ENCODE measurements at regions not wholly inside any gene's neighbourhood (a gene's known extent, or its start where the extent isn't known, plus 50 kb on each side); places are given as distances from the start of the nearest gene placed in this dataset.

GRCh38 chr12:11584221-11584855 is 65.1 kb upstream of the ETV6 start:
- Histone ChIP-seq H3K36me3 (no peaks in the 10 kb centered on the region), H3K9me3 (no peaks in the 10 kb centered on the region), H3K27me3 (no peaks in the 10 kb centered on the region), H3K4me3 (no peak overlapping the region), H3K4me1 (peaks cover 0 to 25% (median 0%) of the 10 kb centered on the region in 12 donors), H3K27ac (peak overlapping the region in 1 of 12 donors; percentile 33)
- DNase-seq (no peak), ATAC-seq (peak in 1 of 4 donors; percentile 32)
- intact Hi-C loops (cut with DNase I) = loop anchor here in 7 of 10 donors (5.0 to 10.0 kb wide), 6 partner anchors 60 to 750 kb away; partner anchors contain the start of gene ETV6 (in 1 of the 7)
- TF ChIP-seq, protein P1, sequence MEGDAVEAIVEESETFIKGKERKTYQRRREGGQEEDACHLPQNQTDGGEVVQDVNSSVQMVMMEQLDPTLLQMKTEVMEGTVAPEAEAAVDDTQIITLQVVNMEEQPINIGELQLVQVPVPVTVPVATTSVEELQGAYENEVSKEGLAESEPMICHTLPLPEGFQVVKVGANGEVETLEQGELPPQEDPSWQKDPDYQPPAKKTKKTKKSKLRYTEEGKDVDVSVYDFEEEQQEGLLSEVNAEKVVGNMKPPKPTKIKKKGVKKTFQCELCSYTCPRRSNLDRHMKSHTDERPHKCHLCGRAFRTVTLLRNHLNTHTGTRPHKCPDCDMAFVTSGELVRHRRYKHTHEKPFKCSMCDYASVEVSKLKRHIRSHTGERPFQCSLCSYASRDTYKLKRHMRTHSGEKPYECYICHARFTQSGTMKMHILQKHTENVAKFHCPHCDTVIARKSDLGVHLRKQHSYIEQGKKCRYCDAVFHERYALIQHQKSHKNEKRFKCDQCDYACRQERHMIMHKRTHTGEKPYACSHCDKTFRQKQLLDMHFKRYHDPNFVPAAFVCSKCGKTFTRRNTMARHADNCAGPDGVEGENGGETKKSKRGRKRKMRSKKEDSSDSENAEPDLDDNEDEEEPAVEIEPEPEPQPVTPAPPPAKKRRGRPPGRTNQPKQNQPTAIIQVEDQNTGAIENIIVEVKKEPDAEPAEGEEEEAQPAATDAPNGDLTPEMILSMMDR (IDR thresholded peaks at IDR 0.05) = no peak
- TF ChIP-seq POLR2A (IDR thresholded peaks at IDR 0.05) = no peak
- 70 to 79% (median 78%) methylated on average over 7 of the region's 7 CpGs for WGBS, 4 donors

- 79 to 89% (median 86%) methylated on average over 11 of the region's 11 CpGs for WGBS, 4 donors
- Histone ChIP-seq H3K4me3 (no peak overlapping the region), H3K36me3 (no peaks in the 10 kb centered on the region), H3K27me3 (no peaks in the 10 kb centered on the region), H3K4me1 (peaks cover 0 to 15% (median 0%) of the 10 kb centered on the region in 12 donors), H3K27ac (no peak overlapping the region), H3K9me3 (no peaks in the 10 kb centered on the region)
- TF ChIP-seq, protein P1 (IDR thresholded peaks at IDR 0.05) = no peak
- TF ChIP-seq POLR2A (IDR thresholded peaks at IDR 0.05) = no peak
- intact Hi-C loops (cut with DNase I) = no loop called here
- ATAC-seq = no peak
- no peak for DNase-seq
Measured at GRCh38 chr12:11592484-11592883, 57.0 kb upstream of the ETV6 start.

DNA sequence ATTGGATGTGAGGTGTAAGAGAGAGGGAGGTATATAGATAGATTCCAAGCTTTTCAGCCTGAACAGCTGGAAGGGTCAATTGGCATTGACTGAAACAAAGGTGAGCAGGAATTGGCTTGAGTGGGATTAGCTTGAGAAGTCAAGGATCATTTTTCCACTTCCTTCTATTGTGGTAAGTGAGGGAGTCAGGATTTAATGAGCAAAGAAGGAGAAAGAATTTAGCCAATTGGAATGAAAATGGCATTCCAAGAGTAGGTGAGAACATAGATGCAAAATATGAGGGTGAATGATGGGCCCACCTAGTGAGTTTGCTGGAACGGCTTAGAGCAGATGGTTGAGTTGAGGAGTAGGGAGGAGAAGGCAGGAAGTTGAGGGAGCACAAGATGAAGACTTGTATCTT is 56.5 kb upstream of the ETV6 start:
- ATAC-seq (no peak), DNase-seq (no peak)
- H3K36me3 ChIP-seq = no peaks in the 10 kb centered on the region
- intact Hi-C loops (cut with DNase I) = no loop called here
- H3K27ac ChIP-seq = no peak overlapping the region
- TF ChIP-seq, protein P1 (IDR thresholded peaks at IDR 0.05) = no peak
- TF ChIP-seq POLR2A (IDR thresholded peaks at IDR 0.05) = no peak
- H3K27me3 ChIP-seq = no peaks in the 10 kb centered on the region
- H3K9me3 ChIP-seq = no peaks in the 10 kb centered on the region
- WGBS, 4 donors = 87 to 91% (median 88%) methylated on average over 1 of the region's 1 CpG
- H3K4me1 ChIP-seq = peaks cover 0 to 15% (median 0%) of the 10 kb centered on the region in 12 donors
- no peak overlapping the region for H3K4me3 ChIP-seq

- intact Hi-C loops (cut with DNase I) = no loop called here
- Histone ChIP-seq H3K36me3 (no peaks in the 10 kb centered on the region), H3K27me3 (no peaks in the 10 kb centered on the region), H3K27ac (no peak overlapping the region), H3K9me3 (no peaks in the 10 kb centered on the region), H3K4me3 (no peak overlapping the region), H3K4me1 (peaks cover 0 to 19% (median 0%) of the 10 kb centered on the region in 12 donors)
- TF ChIP-seq POLR2A (IDR thresholded peaks at IDR 0.05) = no peak
- TF ChIP-seq, protein P1 (IDR thresholded peaks at IDR 0.05) = no peak
- DNase-seq (no peak), ATAC-seq (no peak)
- 61 to 100% (median 72%) methylated on average over 2 to 3 of the region's 3 CpGs for WGBS, 4 donors
Measured at GRCh38 chr12:11595080-11595479, 54.4 kb upstream of the ETV6 start.
